ENCODE measurements at regions not wholly inside any gene's neighbourhood (a gene's known extent, or its start where the extent isn't known, plus 50 kb on each side); places are given as distances from the start of the nearest gene placed in this dataset.

DNA sequence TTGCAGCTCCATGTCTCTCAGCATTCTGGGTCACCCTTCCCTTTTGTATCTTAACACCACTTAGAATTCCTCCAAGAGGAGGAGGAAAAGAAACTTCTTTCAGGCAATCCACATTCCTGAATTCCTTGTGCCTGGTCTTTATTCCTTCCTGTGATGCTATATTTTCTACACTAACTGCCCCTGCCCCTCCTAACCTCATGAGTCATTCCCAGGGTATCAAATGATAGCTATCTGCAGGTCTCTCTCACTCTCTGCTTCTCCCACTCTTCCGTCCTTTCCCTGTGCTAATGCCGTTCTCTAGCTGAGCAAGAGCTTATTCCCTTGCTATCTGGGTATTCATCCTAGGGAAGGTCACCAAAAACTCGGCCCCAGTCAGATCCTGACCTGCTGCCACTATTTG lies 395.0 kb upstream of the TCF4 start:
- H4K20me1 ChIP-seq (ENCODE audit: insufficient read depth, low read length), result no peaks in the 10 kb centered on the region
- no peaks in the 10 kb centered on the region for H3K36me3 ChIP-seq (ENCODE audit: insufficient read depth, low read length)
- TF ChIP-seq, protein P1, sequence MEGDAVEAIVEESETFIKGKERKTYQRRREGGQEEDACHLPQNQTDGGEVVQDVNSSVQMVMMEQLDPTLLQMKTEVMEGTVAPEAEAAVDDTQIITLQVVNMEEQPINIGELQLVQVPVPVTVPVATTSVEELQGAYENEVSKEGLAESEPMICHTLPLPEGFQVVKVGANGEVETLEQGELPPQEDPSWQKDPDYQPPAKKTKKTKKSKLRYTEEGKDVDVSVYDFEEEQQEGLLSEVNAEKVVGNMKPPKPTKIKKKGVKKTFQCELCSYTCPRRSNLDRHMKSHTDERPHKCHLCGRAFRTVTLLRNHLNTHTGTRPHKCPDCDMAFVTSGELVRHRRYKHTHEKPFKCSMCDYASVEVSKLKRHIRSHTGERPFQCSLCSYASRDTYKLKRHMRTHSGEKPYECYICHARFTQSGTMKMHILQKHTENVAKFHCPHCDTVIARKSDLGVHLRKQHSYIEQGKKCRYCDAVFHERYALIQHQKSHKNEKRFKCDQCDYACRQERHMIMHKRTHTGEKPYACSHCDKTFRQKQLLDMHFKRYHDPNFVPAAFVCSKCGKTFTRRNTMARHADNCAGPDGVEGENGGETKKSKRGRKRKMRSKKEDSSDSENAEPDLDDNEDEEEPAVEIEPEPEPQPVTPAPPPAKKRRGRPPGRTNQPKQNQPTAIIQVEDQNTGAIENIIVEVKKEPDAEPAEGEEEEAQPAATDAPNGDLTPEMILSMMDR (IDR thresholded peaks at IDR 0.05; ENCODE audit: borderline replicate concordance, extremely low read depth, low read length, poor library complexity, severe bottlenecking), result no peak
- TF ChIP-seq EZH2 (IDR thresholded peaks at IDR 0.05; ENCODE audit: borderline replicate concordance, low read depth, low read length, severe bottlenecking), result no peak
- H2AFZ ChIP-seq (ENCODE audit: low read depth, low read length), result no peak overlapping the region
- no peaks in the 10 kb centered on the region for H3K27me3 ChIP-seq (ENCODE audit: insufficient read depth, low read length, poor library complexity)
- peaks cover 5% of the 10 kb centered on the region; the same call in 1 of the 2 replicates for H3K4me1 ChIP-seq (ENCODE audit: insufficient read depth, low read length)
- H3K27ac ChIP-seq (ENCODE audit: low read length), result no peak overlapping the region
- H3K4me2 ChIP-seq (ENCODE audit: insufficient read depth, low read length), result no peak overlapping the region
- H3K4me3 ChIP-seq (ENCODE audit: low read depth in 1 of 2, low read length in 2 of 2), result no peak overlapping the region
- H3K79me2 ChIP-seq (ENCODE audit: insufficient read depth, low read length), result no peaks in the 10 kb centered on the region
- no peak for ATAC-seq (ENCODE audit: insufficient read depth, low read depth)
- no peak overlapping the region for H3K9ac ChIP-seq (ENCODE audit: low read depth, low read length)
- DNase-seq, result no peak
- H3K9me3 ChIP-seq (ENCODE audit: insufficient read depth, low read length, severe bottlenecking), result no peaks in the 10 kb centered on the region

DNA sequence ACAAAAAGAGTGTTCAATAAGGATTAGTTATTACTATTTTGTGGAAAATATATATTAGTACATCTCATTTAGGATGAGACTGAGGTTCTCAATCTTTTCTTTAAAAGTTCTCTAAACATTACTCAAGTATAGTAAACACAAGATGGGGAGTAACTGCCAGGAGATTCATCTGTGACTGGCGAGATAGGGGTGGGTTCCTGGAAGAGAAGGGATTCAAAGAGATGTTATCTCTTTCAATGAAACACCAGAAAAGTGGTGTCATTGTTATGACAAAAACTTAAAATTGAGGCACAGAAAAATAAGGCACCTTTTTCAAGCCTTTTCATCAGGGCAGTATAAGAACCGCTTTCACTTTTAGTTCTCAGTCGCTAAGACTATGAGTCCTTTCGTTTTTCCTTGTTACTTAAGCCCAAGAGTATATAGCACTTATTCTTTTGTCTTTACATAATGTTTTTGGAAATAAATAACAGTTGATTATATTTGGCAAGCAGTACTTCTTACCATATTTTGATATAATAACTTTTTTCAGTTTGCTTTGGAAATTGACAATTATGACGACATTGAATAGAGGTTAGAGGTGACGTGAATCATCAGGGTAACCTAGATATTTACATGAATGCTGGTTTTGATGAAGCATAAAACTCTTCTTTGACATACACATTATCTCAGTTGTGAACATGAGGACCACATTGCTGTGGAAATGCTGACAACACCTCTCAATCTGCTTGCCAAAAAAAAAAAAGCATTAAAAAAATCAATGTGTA lies 393.9 kb upstream of the TCF4 start:
- Histone ChIP-seq H4K20me1 (ENCODE audit: insufficient read depth, low read length) (no peaks in the 10 kb centered on the region), H3K4me2 (ENCODE audit: insufficient read depth, low read length) (peak overlapping the region; percentile 39; the same call in 1 of the 2 replicates), H3K4me3 (ENCODE audit: low read depth in 1 of 2, low read length in 2 of 2) (no peak overlapping the region; a peak in 1 of 4 replicates), H3K79me2 (ENCODE audit: insufficient read depth, low read length) (no peaks in the 10 kb centered on the region), H3K36me3 (ENCODE audit: insufficient read depth, low read length) (no peaks in the 10 kb centered on the region), H3K27me3 (ENCODE audit: insufficient read depth, low read length, poor library complexity) (no peaks in the 10 kb centered on the region), H2AFZ (ENCODE audit: low read depth, low read length) (no peak overlapping the region), H3K9me3 (ENCODE audit: insufficient read depth, low read length, severe bottlenecking) (no peaks in the 10 kb centered on the region), H3K4me1 (ENCODE audit: insufficient read depth, low read length) (peaks cover 5% of the 10 kb centered on the region; the same call in 1 of the 2 replicates), H3K9ac (ENCODE audit: low read depth, low read length) (no peak overlapping the region), H3K27ac (ENCODE audit: low read length) (no peak overlapping the region)
- no peak for TF ChIP-seq EZH2 (IDR thresholded peaks at IDR 0.05; ENCODE audit: borderline replicate concordance, low read depth, low read length, severe bottlenecking)
- TF ChIP-seq, protein P1 (IDR thresholded peaks at IDR 0.05; ENCODE audit: borderline replicate concordance, extremely low read depth, low read length, poor library complexity, severe bottlenecking), result no peak
- DNase-seq (no peak), ATAC-seq (ENCODE audit: insufficient read depth, low read depth) (0 out of 3 replicates have a peak, but pooled peaks have one; percentile 37)

- ATAC-seq (ENCODE audit: insufficient read depth, low read depth), result no peak
- H3K9me3 ChIP-seq (ENCODE audit: insufficient read depth, low read length, severe bottlenecking), result no peaks in the 10 kb centered on the region
- no peaks in the 10 kb centered on the region for H3K79me2 ChIP-seq (ENCODE audit: insufficient read depth, low read length)
- no peak overlapping the region for H3K4me2 ChIP-seq (ENCODE audit: insufficient read depth, low read length)
- TF ChIP-seq, protein P1 (IDR thresholded peaks at IDR 0.05; ENCODE audit: borderline replicate concordance, extremely low read depth, low read length, poor library complexity, severe bottlenecking), result no peak
- no peak for TF ChIP-seq EZH2 (IDR thresholded peaks at IDR 0.05; ENCODE audit: borderline replicate concordance, low read depth, low read length, severe bottlenecking)
- no peaks in the 10 kb centered on the region for H4K20me1 ChIP-seq (ENCODE audit: insufficient read depth, low read length)
- no peaks in the 10 kb centered on the region for H3K27me3 ChIP-seq (ENCODE audit: insufficient read depth, low read length, poor library complexity)
- no peaks in the 10 kb centered on the region for H3K4me1 ChIP-seq (ENCODE audit: insufficient read depth, low read length)
- DNase-seq, result no peak
- H3K27ac ChIP-seq (ENCODE audit: low read length), result no peak overlapping the region
- no peak overlapping the region for H3K9ac ChIP-seq (ENCODE audit: low read depth, low read length)
- no peaks in the 10 kb centered on the region for H3K36me3 ChIP-seq (ENCODE audit: insufficient read depth, low read length)
- no peak overlapping the region for H3K4me3 ChIP-seq (ENCODE audit: low read depth in 1 of 2, low read length in 2 of 2)
- no peak overlapping the region for H2AFZ ChIP-seq (ENCODE audit: low read depth, low read length)
Measured at GRCh38 chr18:55974521-55974920, 386.5 kb upstream of the TCF4 start.
